GM19463 (cell line): ENCODE measurements at regions not wholly inside any gene's neighbourhood (a gene's known extent, or its start where the extent isn't known, plus 50 kb on each side); places are given as distances from the start of the nearest gene placed in this dataset.

Experiments
- ATAC-seq: cut with Tn5 transposase; IDR thresholded peaks from one replicate; pipeline ENCODE4 v1.9.1; 2021; ENCODE audit warnings: mild to moderate bottlenecking, moderate library complexity; ENCODE audit not compliant: unreplicated experiment

GRCh38 chr5:3654515-3654914, 58.9 kb downstream of the IRX1 start:
- ATAC-seq: no peak

- ATAC-seq: no peak
Observed at GRCh38 chr5:3656803-3657202, 61.2 kb downstream of the IRX1 start.

- no peak for ATAC-seq
Observed at GRCh38 chr5:3657364-3658022, 61.9 kb downstream of the IRX1 start.

GRCh38 chr5:3658929-3659328, 63.3 kb downstream of the IRX1 start:
- no peak for ATAC-seq

- ATAC-seq: no peak
Observed at GRCh38 chr5:3659907-3660306, 64.3 kb downstream of the IRX1 start.

- ATAC-seq: no peak
Observed at GRCh38 chr5:3660630-3661029, 65.0 kb downstream of the IRX1 start.

GRCh38 chr5:3661755-3662296, 66.2 kb downstream of the IRX1 start:
- ATAC-seq: no peak

- no peak for ATAC-seq
Observed at GRCh38 chr5:3662344-3662743, 66.7 kb downstream of the IRX1 start.

- ATAC-seq: no peak
Observed at GRCh38 chr5:3671337-3671736, 75.7 kb downstream of the IRX1 start.

- ATAC-seq: no peak
Observed at GRCh38 chr5:3678801-3679200, 83.2 kb downstream of the IRX1 start.

GRCh38 chr5:3680821-3681220, 85.2 kb downstream of the IRX1 start:
- no peak for ATAC-seq

- ATAC-seq: no peak
Observed at GRCh38 chr5:3684118-3684517, 88.5 kb downstream of the IRX1 start.

- no peak for ATAC-seq
Observed at GRCh38 chr5:3684771-3685354, 89.2 kb downstream of the IRX1 start.

GRCh38 chr5:3694819-3695218, 99.2 kb downstream of the IRX1 start:
- ATAC-seq: no peak

- no peak for ATAC-seq
Observed at GRCh38 chr5:3695818-3696217, 100.2 kb downstream of the IRX1 start.

- ATAC-seq: no peak
Observed at GRCh38 chr5:3698412-3698811, 102.8 kb downstream of the IRX1 start.

GRCh38 chr5:3701694-3702093, 106.1 kb downstream of the IRX1 start:
- no peak for ATAC-seq

GRCh38 chr5:3704661-3705060, 109.0 kb downstream of the IRX1 start:
- ATAC-seq: no peak

- no peak for ATAC-seq
Observed at GRCh38 chr5:3709068-3709716, 113.6 kb downstream of the IRX1 start.

- ATAC-seq: no peak
Observed at GRCh38 chr5:3709717-3710348, 114.2 kb downstream of the IRX1 start.

GRCh38 chr5:3715062-3715461, 119.4 kb downstream of the IRX1 start:
- ATAC-seq: no peak

- no peak for ATAC-seq
Observed at GRCh38 chr5:3729631-3730030, 134.0 kb downstream of the IRX1 start.
